Loucy (cell line): ENCODE measurements at regions not wholly inside any gene's neighbourhood (a gene's known extent, or its start where the extent isn't known, plus 50 kb on each side); places are given as distances from the start of the nearest gene placed in this dataset.

Experiments used
- EZH2phosphoT487 ChIP-seq: fragments of 200-600 bp; IDR thresholded peaks from 2 replicates; pipeline ENCODE4 v1.6.1; 2018; ENCODE audit warnings: antibody characterized with exemption, mild to moderate bottlenecking, moderate library complexity, borderline replicate concordance
- TF ChIP-seq, protein P1 (sequence below): fragments of 200-600 bp; sonication (generic); conservative IDR thresholded peaks from 2 replicates; pipeline ENCODE4 v1.5.1; 2014; ENCODE audit warnings: mild to moderate bottlenecking, antibody characterized with exemption, low read length

DNA sequence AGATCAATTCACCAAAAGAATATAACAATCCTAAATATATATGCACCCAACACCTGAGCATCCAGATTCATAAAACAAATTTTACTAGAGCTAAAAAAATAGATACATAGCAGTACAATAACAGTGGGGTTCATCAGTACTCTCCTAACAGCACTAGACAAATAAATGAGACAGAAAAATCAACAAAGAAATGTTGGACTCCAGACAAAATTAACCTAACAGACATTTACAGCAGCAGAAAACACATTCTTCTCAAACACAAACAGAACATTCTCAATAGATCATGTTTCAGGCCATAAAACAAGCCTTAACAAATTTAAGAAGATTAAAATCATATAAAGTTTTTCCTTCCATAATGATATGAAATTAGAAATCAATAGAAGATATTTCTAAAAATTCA lies 124.8 kb upstream of the NECTIN3 start:
- TF ChIP-seq, protein P1, sequence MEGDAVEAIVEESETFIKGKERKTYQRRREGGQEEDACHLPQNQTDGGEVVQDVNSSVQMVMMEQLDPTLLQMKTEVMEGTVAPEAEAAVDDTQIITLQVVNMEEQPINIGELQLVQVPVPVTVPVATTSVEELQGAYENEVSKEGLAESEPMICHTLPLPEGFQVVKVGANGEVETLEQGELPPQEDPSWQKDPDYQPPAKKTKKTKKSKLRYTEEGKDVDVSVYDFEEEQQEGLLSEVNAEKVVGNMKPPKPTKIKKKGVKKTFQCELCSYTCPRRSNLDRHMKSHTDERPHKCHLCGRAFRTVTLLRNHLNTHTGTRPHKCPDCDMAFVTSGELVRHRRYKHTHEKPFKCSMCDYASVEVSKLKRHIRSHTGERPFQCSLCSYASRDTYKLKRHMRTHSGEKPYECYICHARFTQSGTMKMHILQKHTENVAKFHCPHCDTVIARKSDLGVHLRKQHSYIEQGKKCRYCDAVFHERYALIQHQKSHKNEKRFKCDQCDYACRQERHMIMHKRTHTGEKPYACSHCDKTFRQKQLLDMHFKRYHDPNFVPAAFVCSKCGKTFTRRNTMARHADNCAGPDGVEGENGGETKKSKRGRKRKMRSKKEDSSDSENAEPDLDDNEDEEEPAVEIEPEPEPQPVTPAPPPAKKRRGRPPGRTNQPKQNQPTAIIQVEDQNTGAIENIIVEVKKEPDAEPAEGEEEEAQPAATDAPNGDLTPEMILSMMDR, result no peak
- TF ChIP-seq EZH2phosphoT487, result no peak
